D721Med (cell line): ENCODE measurements at regions not wholly inside any gene's neighbourhood (a gene's known extent, or its start where the extent isn't known, plus 50 kb on each side); places are given as distances from the start of the nearest gene placed in this dataset.

Experiments
- DNase-seq: peaks from one replicate; pipeline ENCODE4 v3.0.0; 2011; ENCODE audit warnings: low spot score; ENCODE audit not compliant: insufficient read length
- FAIRE-seq: peaks from 2 replicates; lab custom pipeline; 2011; peaks lifted over from hg19 to GRCh38; lab: Jason Lieb, UNC
- CTCF ChIP-seq: IDR thresholded peaks from 2 replicates; pipeline ENCODE4 v1.5.1; 2012; ENCODE audit warnings: mild to moderate bottlenecking, control low read depth; ENCODE audit not compliant: insufficient read depth; ENCODE audit errors: missing control alignments

GRCh38 chr6:132089173-132089572 is 138.0 kb upstream of the CCN2 start:
- no peak for TF ChIP-seq CTCF
- DNase-seq: no peak
- no peak for FAIRE-seq

GRCh38 chr6:132088150-132088549 is 137.0 kb upstream of the CCN2 start:
- FAIRE-seq: no peak
- no peak for TF ChIP-seq CTCF
- no peak for DNase-seq

GRCh38 chr6:132087391-132087790 is 136.2 kb upstream of the CCN2 start:
- FAIRE-seq (no peak), DNase-seq (no peak)
- TF ChIP-seq CTCF: no peak

GRCh38 chr6:132085731-132086130 is 134.6 kb upstream of the CCN2 start:
- FAIRE-seq (no peak), DNase-seq (no peak)

GRCh38 chr6:132084811-132085509 is 133.8 kb upstream of the CCN2 start:
- FAIRE-seq: no peak
- no peak for DNase-seq
- no peak for TF ChIP-seq CTCF

More at GRCh38 chr6:132085731-132086130, 134.6 kb upstream of the CCN2 start:
- TF ChIP-seq CTCF: no peak

GRCh38 chr6:132082421-132082820 is 131.2 kb upstream of the CCN2 start:
- TF ChIP-seq CTCF: no peak
- no peak for FAIRE-seq
- no peak for DNase-seq

GRCh38 chr6:132081338-132081737 is 130.2 kb upstream of the CCN2 start:
- DNase-seq (no peak), FAIRE-seq (no peak)
- TF ChIP-seq CTCF: no peak
